NCI-H446 (cell line): ENCODE measurements at regions not wholly inside any gene's neighbourhood (a gene's known extent, or its start where the extent isn't known, plus 50 kb on each side); places are given as distances from the start of the nearest gene placed in this dataset.

Experiments
- DNase-seq, 2 experiments: peaks; one replicate each; lab custom pipeline; 2025; lab: John Stamatoyannopoulos, UW

- no peak for DNase-seq
Measured at GRCh38 chr20:20827992-20828597, 115.7 kb upstream of the RALGAPA2 start.

GRCh38 chr20:20824924-20825584 is 112.6 kb upstream of the RALGAPA2 start:
- peak; percentile 71 to 92 for DNase-seq

- DNase-seq, result peak; percentile 93 to 95
Measured at GRCh38 chr20:20823476-20823881, 111.0 kb upstream of the RALGAPA2 start.

DNA sequence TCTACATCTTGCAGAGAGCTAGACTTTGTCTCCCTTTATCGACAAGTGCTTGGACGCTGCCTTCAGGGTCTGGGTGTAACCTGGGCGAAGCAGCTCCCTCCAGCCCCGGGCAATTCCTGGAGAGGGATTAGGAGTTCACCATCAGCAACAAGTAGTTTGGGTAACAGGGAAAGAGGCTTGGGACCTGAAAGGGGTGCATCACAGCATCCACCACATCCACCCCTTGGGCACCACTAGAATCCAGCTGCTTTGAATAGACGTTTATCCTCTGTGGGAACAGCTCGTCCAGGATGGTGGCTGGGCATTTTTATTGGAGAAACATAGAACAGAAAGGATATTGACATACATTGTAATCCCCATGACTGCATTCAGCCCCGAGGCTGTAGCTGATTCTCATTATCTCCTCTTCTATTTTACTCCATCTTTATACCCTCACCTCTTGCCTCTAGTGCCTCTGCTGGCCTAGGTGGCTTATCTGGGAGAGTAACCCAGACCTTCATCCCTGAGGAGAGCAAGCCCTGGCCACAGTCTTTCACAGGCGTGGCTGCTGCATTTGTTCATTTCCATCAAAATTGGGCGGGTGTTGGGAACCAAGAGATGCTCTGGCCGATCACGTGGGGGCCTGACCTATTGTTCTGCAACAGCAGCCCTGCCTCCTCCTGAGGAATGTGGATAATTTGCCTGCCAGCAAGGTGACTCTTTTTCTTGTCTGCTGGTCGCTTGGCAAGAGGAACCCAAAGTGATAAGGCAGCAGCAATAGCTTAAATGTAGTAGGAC is 109.2 kb upstream of the RALGAPA2 start:
- no peak for DNase-seq

DNA sequence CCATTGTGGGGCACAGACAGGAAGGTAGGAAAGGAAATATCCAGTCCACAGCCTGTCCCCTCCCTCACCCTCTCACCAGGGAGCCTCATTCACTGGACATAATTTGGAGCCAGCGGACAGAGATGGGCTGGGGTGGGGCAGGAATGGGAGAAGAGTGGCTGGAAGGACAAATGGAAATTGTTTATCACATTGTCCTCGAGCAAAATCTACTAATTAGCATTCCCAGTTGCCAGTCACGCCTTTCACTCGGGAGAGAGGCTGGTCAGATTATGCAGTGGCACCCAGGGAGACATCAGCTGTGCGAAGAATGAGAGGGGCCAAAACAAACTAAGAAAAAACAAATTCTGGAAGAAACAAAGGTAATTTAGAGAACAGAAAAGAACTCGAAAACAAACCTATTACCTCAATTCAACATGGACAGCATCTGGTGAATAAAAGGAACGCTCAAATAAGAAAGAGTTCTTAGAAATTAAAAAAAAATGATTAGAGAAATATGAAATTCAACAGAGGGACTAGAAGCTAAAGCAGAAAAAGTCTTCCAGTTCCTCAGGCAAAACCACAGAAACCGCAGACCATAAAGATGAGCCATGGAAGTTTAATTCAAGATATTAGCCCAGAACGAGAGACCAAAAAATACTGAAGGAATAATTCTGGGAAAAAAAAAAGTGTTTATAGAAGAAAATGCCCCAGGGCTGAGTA is 108.5 kb upstream of the RALGAPA2 start:
- DNase-seq, result no peak

DNA sequence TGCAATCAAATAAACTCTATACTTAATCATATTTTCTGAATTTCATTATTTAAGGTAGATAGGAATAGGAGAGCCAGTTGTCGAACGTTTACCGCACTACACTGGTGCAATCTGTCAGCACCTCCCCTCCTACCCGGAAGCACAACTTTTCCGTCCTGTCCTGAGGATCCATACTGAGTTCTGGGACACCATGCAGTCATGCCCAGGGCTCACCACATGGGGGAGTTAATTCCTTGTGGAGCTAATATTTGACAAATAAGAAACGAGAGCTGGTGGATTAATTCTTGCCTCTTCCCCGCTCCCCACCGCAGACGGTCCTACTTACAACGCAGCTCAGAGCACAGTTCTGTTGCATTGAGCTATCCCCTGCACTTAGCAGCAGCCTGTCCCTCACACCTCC is 107.7 kb upstream of the RALGAPA2 start:
- DNase-seq, result peak in 1 of 2 experiments; percentile 27

- DNase-seq, result peak in 1 of 2 experiments; percentile 44
Measured at GRCh38 chr20:20816969-20817755, 104.7 kb upstream of the RALGAPA2 start.

GRCh38 chr20:20815711-20816455 is 103.4 kb upstream of the RALGAPA2 start:
- no peak for DNase-seq

GRCh38 chr20:20814685-20815084 is 102.2 kb upstream of the RALGAPA2 start:
- DNase-seq, result no peak

DNA sequence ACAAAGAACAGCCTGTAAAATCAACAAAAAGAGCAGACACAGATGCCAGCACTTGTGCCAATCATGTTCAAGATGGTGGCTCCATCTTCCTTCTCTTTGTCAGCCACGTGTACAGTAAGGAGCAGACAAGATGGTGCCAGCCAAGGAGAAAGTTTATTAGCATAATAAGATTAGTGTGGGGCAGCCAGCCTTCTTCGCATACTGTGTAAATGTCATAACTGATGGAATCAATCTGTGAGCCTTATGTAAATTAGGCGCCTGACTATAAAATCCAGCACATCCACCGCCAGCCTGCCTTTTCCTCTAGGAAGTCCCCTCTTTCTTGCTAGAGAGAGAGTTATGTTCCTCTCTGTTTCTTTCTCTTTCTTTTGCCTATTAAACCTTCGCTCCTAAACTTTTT is 99.7 kb upstream of the RALGAPA2 start:
- DNase-seq, result no peak

- DNase-seq, result no peak
Measured at GRCh38 chr20:20808016-20808415, 95.6 kb upstream of the RALGAPA2 start.

DNA sequence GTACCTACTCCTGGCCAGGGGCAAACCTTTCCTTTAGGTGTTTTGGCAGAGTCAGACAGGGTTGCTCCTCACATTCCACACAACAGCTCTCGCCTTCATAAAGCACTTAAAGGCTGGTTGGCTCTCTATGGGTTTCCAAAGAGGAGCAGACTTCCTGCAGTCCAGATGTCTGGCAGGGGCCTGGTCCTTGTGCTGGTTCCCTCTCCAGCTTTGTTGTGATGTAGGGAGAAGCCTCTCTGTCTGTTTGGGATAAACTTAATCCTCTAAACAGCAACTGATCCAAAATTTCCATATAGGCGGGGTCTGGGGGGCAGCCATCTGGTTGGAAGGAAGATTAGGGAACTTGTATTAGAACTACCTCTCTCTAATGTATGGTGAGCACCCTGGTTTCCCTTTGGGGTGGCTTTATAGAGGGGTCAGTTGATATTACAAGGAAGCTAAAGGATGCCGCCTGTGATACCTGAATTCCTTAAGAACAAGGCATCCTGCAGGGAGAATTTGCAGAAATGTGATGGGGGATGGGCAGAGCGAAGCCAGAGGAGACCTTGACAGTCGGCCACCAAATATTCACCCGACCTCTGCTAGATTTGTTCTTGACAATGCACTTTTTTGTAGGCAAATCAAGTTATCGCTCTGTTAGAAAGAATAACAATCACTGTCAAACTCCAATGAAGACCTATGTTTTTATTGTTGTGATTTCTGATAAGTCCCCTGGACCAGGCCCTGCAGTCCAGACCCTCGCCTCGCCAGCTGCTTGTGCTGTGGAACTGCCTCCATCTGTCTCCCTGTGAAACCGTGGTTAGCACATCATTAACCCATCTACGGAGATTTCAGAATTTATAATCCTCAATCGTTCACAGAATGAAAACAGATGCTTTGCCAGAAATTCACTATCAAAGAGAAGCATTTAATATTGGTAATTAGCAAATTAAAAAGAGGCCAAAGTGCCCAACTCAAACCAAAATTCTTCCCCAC is 94.0 kb upstream of the RALGAPA2 start:
- DNase-seq, result peak in 1 of 2 experiments; percentile 15

- DNase-seq, result no peak
Measured at GRCh38 chr20:20803011-20803410, 90.6 kb upstream of the RALGAPA2 start.

DNA sequence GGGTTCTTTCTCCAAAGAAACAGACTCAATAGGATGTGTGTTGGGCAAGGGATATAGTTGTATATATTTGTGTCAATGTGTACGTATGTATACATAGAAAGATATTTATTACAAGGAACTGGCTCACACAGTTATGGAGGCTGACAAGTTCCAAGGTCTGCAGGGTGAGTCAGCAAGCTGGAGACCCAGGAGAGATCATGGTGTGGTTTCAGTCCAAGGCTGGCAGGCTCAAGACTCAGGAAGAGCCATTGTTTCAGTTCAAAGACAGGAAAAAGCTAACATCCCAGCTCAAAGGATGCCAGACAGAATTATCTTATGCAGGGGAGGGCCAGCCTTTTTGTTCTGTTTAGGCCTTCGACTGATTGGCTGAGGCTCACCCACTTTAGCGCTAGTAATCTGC is 89.9 kb upstream of the RALGAPA2 start:
- peak in 1 of 2 experiments; percentile 37 for DNase-seq

DNA sequence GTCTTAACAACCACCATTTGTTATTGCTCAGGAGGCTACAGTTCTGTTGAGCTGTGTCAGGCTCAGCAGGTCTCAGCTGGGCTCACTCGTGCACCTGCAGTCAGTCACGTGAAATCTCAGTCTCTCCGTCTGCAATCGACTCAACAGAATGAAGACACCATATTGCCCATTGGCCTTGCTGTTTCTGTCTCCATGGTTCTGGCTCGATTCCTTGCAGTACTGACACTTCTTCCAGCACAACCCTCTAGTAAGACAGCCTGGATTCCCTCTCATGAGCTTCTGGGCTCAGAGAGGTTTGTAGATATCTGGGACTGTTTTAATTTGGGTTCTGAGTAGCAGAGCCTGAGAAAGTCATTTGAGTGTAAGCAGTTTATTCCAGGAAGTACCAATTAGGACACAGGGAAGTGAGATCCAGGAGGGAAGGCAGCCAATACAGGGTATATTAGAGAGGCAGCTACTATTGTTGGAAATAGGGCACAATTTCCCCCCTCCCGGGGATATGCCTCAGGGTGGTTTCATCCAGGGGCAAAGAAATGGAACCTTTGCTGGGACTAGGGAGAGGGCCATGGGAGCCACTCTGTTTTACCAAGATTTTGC is 87.4 kb upstream of the RALGAPA2 start:
- DNase-seq, result no peak

- DNase-seq, result no peak
Measured at GRCh38 chr20:20797521-20798310, 85.3 kb upstream of the RALGAPA2 start.

GRCh38 chr20:20796766-20797440 is 84.5 kb upstream of the RALGAPA2 start:
- no peak for DNase-seq

- DNase-seq, result no peak
Measured at GRCh38 chr20:20795721-20796120, 83.3 kb upstream of the RALGAPA2 start.
